GM23248 (cell line): ENCODE measurements at regions not wholly inside any gene's neighbourhood (a gene's known extent, or its start where the extent isn't known, plus 50 kb on each side); places are given as distances from the start of the nearest gene placed in this dataset.

ENCODE experiments used
- EZH2 ChIP-seq: fragments of 200-600 bp; sonication (generic); IDR thresholded peaks from 2 replicates; pipeline ENCODE4 v1.6.1; 2018; ENCODE audit warnings: antibody characterized with exemption, mild to moderate bottlenecking; ENCODE audit not compliant: insufficient read depth, poor library complexity, severe bottlenecking
- EZH2phosphoT487 ChIP-seq: fragments of 200-600 bp; sonication (generic); IDR thresholded peaks from 2 replicates; pipeline ENCODE4 v1.6.1; 2018; ENCODE audit warnings: antibody characterized with exemption, moderate library complexity, mild to moderate bottlenecking, low read depth; ENCODE audit not compliant: insufficient read depth

DNA sequence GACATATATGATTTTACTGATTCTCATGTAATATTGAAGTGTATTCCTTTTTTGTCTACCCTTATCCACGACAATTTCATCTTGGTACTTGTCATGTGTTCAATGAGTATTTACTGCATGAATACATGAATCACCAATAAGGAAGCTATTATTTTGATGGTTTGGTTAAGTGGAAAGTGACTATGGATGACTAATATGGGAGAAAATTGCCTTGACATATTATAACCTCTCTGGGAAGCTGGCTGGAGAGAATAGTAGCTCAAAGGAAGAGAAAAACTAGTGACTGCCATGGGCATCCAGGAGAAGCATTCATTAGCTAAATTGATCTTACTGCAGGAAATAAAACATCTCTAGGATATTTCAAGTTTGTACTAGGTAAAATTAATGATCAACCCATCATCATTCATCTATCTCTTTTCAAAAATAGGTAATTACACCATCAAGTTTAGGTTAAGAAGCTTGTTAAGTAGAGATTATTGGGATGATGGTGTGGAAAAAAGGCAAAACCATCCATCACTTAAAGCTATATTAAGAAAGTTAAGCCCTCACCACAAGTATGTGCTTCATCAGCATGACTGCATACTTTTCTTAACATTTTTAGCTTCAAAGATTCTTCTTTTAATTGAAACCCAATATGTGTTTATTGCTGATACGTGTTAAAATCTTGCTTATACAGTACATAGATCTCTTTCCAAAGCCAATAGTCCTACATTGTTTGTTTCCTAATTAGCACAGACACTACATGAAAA, 455.2 kb upstream of the ARPP21 start:
- TF ChIP-seq EZH2phosphoT487 (no peak), EZH2 (no peak)
